ENCODE measurements at regions not wholly inside any gene's neighbourhood (a gene's known extent, or its start where the extent isn't known, plus 50 kb on each side); places are given as distances from the start of the nearest gene placed in this dataset.

- TF ChIP-seq CTCF (IDR thresholded peaks at IDR 0.05; ENCODE audit: poor library complexity): no peak
- TF ChIP-seq EZH2 (IDR thresholded peaks at IDR 0.05; ENCODE audit: borderline replicate concordance): no peak
These were observed 687.3 kb upstream of the ACTRT1 start for GRCh38 chrX:128739539-128739938.

Data from hepatocyte (in vitro differentiated cells).